GM19468 (cell line): ENCODE measurements at regions not wholly inside any gene's neighbourhood (a gene's known extent, or its start where the extent isn't known, plus 50 kb on each side); places are given as distances from the start of the nearest gene placed in this dataset.
"Not testable (repeated sequence)": the region's sequence is repeated elsewhere in the genome, so short reads cannot be mapped to it uniquely, and the experiment has no call there.

Source experiments
- ATAC-seq: cut with Tn5 transposase; IDR thresholded peaks from one replicate; pipeline ENCODE4 v1.9.1; 2021; ENCODE audit warnings: mild to moderate bottlenecking, moderate library complexity, moderate number of reproducible peaks; ENCODE audit not compliant: unreplicated experiment; ENCODE audit errors: extremely low read depth

GRCh38 chr5:111993242-111993641 lies 236.2 kb upstream of the NREP start:
- ATAC-seq: no peak

GRCh38 chr5:111984044-111984443 lies 227.1 kb upstream of the NREP start:
- ATAC-seq: no peak

GRCh38 chr5:111983459-111983858 lies 226.5 kb upstream of the NREP start:
- ATAC-seq: no peak

GRCh38 chr5:111977436-111977829 lies 220.4 kb upstream of the NREP start:
- no peak for ATAC-seq

- no peak for ATAC-seq
Measured at GRCh38 chr5:111976705-111977435, 219.9 kb upstream of the NREP start.

- no peak for ATAC-seq
Measured at GRCh38 chr5:111975133-111975532, 218.1 kb upstream of the NREP start.

- ATAC-seq: no peak
Measured at GRCh38 chr5:111973961-111974360, 217.0 kb upstream of the NREP start.

- ATAC-seq: no peak
Measured at GRCh38 chr5:111972548-111972947, 215.6 kb upstream of the NREP start.

GRCh38 chr5:111972080-111972479 lies 215.1 kb upstream of the NREP start:
- no peak for ATAC-seq

GRCh38 chr5:111968459-111968858 lies 211.5 kb upstream of the NREP start:
- ATAC-seq: no peak

GRCh38 chr5:111967463-111967862 lies 210.5 kb upstream of the NREP start:
- no peak for ATAC-seq

GRCh38 chr5:111966290-111966689 lies 209.3 kb upstream of the NREP start:
- no peak for ATAC-seq

- ATAC-seq: no peak
Measured at GRCh38 chr5:111963555-111963954, 206.6 kb upstream of the NREP start.

- ATAC-seq: no peak
Measured at GRCh38 chr5:111962906-111963305, 205.9 kb upstream of the NREP start.

- no peak for ATAC-seq
Measured at GRCh38 chr5:111961862-111962261, 204.9 kb upstream of the NREP start.

- ATAC-seq: no peak
Measured at GRCh38 chr5:111960476-111961215, 203.7 kb upstream of the NREP start.

- no peak for ATAC-seq
Measured at GRCh38 chr5:111958851-111959250, 201.9 kb upstream of the NREP start.

- not testable (repeated sequence) for ATAC-seq
Measured at GRCh38 chr5:111956765-111957164, 199.8 kb upstream of the NREP start.

- peak; percentile 69 for ATAC-seq
Measured at GRCh38 chr5:111954516-111955395, 197.8 kb upstream of the NREP start.

- ATAC-seq: no peak
Measured at GRCh38 chr5:111953351-111954127, 196.5 kb upstream of the NREP start.
